Stimulated activated naive CD8-positive, alpha-beta T cell treated with anti-CD3 and anti-CD28 coated beads, Interleukin-15, Interleukin-2, amounts not matched to agents 100 ng/mL and 50 ng/mL, for 24 hours (primary cell): ENCODE measurements at regions not wholly inside any gene's neighbourhood (a gene's known extent, or its start where the extent isn't known, plus 50 kb on each side); places are given as distances from the start of the nearest gene placed in this dataset.

ENCODE experiments used
- H3K27ac Mint-ChIP-seq: one replicate; pipeline ENCODE4 v1.8.0; 2021; ENCODE audit warnings: mild to moderate bottlenecking, mixed read lengths
- H3K27me3 Mint-ChIP-seq: one replicate; pipeline ENCODE4 v1.8.0; 2021; ENCODE audit warnings: mixed read lengths
- H3K36me3 Mint-ChIP-seq: one replicate; pipeline ENCODE4 v1.8.0; 2021; ENCODE audit warnings: low read depth, mixed read lengths
- H3K4me1 Mint-ChIP-seq: one replicate; pipeline ENCODE4 v1.8.0; 2021; ENCODE audit warnings: low read depth, mixed read lengths
- H3K4me3 Mint-ChIP-seq: one replicate; pipeline ENCODE4 v1.8.0; 2021; ENCODE audit warnings: mild to moderate bottlenecking, mixed read lengths
- H3K9me3 Mint-ChIP-seq: one replicate; pipeline ENCODE4 v1.8.0; 2021; ENCODE audit warnings: mixed read lengths

DNA sequence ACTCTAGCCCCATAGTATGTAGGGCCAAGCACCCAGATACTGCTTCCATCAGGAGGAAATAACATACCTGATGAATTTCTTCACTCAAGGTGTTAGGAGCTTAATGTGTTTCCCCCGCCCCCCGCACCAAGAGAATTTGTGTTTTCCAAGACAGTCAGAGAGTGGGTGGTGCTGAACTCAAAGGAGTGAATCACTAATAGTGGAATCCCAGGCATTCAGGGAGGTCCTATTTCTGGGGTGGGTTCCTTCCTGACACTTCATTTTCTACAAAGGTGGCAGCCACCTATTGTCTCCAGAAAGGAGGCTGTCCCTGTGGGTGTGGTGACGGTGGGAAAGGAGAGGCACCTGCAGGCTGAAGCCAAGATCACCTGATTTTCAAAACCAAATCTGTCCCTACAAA, 50.8 kb upstream of the ELF5 start:
- no peaks in the 10 kb centered on the region for H3K9me3 Mint-ChIP-seq
- H3K4me1 Mint-ChIP-seq: no peaks in the 10 kb centered on the region
- H3K27ac Mint-ChIP-seq: no peak overlapping the region
- no peaks in the 10 kb centered on the region for H3K36me3 Mint-ChIP-seq
- peaks cover 62% of the 10 kb centered on the region for H3K27me3 Mint-ChIP-seq
- H3K4me3 Mint-ChIP-seq: no peak overlapping the region

DNA sequence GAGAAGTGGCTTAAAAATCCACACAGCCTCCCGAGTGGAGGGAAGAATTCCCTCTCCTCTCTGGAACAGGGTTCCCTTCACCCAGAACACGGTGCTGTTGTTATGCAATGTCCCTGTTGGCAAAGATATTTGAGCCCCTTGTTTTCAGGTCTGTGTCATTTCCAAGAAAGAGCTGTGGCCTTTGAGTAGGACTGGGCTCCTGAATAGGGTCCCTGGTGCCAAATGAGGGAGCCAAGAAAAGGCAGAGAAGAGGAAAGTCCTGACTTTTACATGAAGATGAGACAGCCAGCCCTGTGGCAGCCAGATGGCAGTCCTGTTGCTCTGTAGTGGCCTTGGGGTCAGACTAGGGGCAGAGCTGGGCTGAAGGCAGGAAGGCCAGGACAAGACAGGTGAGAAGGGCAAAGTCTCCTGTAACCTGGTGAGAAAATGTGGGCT, 51.2 kb upstream of the ELF5 start:
- H3K36me3 Mint-ChIP-seq: no peaks in the 10 kb centered on the region
- no peaks in the 10 kb centered on the region for H3K9me3 Mint-ChIP-seq
- no peaks in the 10 kb centered on the region for H3K4me1 Mint-ChIP-seq
- H3K27me3 Mint-ChIP-seq: peaks cover 58% of the 10 kb centered on the region
- no peak overlapping the region for H3K27ac Mint-ChIP-seq
- H3K4me3 Mint-ChIP-seq: no peak overlapping the region

DNA sequence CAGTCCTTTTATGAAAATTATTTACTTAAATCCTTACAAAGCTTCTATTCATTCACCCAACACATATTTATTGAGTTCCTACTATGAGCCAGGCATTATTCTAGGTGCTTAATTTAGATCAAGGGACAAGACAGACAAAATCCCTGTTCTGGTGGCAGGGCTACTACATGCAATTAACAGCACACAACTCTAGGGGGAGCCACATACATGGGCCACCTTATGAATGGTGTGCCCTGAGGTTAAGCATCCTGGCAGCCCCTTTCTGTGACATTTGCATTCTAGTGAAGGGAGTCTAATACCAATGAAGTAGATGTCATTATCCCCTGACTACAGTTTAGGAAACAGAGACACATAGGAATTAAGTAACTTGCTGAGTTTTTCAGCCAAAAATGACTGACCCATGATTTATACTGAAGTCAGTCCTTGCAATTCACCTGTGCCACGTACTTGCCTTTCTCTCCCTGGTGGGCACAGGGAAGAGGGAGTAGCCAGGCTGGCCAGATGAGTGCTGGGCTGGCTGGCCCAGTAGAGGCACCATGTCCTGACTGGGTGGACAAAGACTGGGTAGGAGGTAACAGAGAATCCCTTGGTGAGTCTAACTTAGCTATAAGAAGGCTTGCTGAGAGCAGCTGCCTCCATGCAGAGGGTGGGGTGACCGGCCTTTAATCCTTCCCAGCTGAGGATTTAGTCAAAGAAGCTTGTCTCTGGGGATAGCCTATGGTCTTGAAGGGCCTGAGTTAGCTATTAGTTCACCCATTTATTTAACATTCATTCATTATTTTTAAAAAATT, 52.0 kb upstream of the ELF5 start:
- Mint-ChIP-seq H3K27ac (no peak overlapping the region), H3K27me3 (peaks cover 58% of the 10 kb centered on the region), H3K36me3 (no peaks in the 10 kb centered on the region), H3K4me3 (no peak overlapping the region), H3K9me3 (no peaks in the 10 kb centered on the region), H3K4me1 (no peaks in the 10 kb centered on the region)

DNA sequence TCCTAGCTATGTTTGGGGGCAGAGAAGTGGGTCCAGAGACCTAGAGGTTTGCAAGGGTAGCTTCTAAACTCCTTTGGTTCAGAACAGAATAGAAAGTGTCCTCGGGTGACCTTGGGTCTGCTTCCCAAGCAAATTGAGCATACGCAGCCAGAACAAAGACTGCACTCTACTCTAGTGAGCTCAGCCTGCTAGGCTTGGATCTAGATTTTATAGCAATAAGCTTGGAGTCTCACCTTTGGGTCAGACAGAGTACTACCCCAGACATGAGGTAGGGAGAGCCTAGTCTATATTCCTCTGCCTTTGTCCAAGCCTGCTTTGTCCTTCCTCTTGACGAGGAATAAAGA, 52.6 kb upstream of the ELF5 start:
- Mint-ChIP-seq H3K4me3 (no peak overlapping the region), H3K36me3 (no peaks in the 10 kb centered on the region), H3K4me1 (no peaks in the 10 kb centered on the region), H3K27me3 (peaks cover 58% of the 10 kb centered on the region), H3K9me3 (no peaks in the 10 kb centered on the region), H3K27ac (no peak overlapping the region)

DNA sequence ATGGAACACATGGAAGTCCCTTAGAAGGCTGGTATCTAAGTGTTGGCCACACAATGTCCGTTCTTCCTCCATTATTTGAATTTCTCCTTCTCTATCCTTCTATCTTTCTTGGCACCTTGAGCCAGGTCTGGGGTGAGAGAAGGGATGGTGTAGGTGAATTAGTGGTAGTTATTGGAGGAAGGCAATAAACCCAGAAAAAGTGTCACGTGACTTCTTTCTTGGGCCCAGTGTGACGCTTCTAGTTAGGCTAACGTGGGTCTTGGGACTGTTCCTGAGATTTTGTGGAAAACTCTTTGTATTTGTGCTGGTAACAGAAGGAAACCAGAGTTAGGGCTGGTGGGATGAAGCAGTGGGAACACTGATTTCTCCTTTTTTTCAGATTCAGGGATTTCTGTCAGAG, 53.1 kb upstream of the ELF5 start:
- Mint-ChIP-seq H3K27ac (no peak overlapping the region), H3K9me3 (no peaks in the 10 kb centered on the region), H3K4me3 (no peak overlapping the region), H3K27me3 (peaks cover 56% of the 10 kb centered on the region), H3K36me3 (no peaks in the 10 kb centered on the region), H3K4me1 (no peaks in the 10 kb centered on the region)

DNA sequence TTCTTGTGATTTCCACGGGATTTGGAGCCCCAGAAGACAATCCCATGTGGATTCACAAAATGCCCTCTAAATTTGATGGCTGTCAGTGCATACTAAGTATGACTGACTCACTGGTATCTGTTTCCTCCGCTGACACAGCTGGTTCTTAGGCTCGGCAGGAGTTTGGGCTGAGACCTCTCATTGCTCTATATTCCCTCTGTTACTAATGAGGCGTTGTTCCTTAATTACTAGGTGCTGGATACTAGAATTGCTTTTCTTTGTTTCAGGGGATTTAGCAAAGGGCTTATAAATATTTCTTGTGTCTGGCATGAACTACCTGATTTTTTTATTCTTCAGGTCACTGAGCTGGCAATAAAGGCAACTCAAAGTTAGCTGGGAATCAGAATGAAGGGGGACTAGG, 53.2 kb upstream of the EHF start:
- H3K36me3 Mint-ChIP-seq: no peaks in the 10 kb centered on the region
- no peak overlapping the region for H3K27ac Mint-ChIP-seq
- H3K4me1 Mint-ChIP-seq: no peaks in the 10 kb centered on the region
- H3K9me3 Mint-ChIP-seq: no peaks in the 10 kb centered on the region
- H3K4me3 Mint-ChIP-seq: no peak overlapping the region
- H3K27me3 Mint-ChIP-seq: peaks cover 54% of the 10 kb centered on the region

DNA sequence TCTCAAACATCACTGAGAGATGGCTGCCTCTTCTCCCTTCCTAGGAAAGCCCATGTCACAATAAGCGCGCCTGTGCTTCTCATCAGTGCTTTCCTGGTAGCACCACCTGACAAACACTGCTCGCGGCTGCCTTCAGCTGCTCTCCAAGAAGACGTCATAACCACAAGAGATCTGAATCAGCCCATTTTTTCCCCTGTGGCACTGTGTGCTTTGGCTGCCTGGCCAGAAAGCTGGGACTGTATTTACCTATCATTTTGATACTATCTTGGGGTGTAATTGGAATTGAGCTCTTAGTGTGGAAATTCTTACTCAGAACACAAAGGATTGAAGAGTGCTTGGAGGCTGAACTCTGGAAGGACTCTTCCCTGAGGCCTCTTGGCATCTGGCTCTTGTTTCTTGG, 50.3 kb upstream of the EHF start:
- Mint-ChIP-seq H3K4me1 (no peaks in the 10 kb centered on the region), H3K27ac (no peak overlapping the region), H3K36me3 (no peaks in the 10 kb centered on the region), H3K27me3 (peaks cover 62% of the 10 kb centered on the region), H3K4me3 (no peak overlapping the region), H3K9me3 (no peaks in the 10 kb centered on the region)
